HepG2 (cell line): ENCODE measurements at regions not wholly inside any gene's neighbourhood (a gene's known extent, or its start where the extent isn't known, plus 50 kb on each side); places are given as distances from the start of the nearest gene placed in this dataset.

Experiments
- ATAC-seq: fragments of 200-7000 bp; cut with Tn5 transposase; 3 replicates; pipeline ENCODE4 v1.9.1; 2020; ENCODE audit warnings: mild to moderate bottlenecking, moderate library complexity
- BruUV-seq: library from RNA; stranded (reverse); fragments of 400-500 nt; replicated peaks from 2 replicates; lab custom pipeline; 2021; lab: Mats Ljungman, UMichigan
- CTCF ChIA-PET: fragments of 300-600 bp; formaldehyde crosslinking; extraction: SDS; loops from one replicate; lab custom pipeline; 2021; ENCODE audit warnings: low total read pairs, inconsistent platforms, low intra/inter-chr PET ratio; lab: Yijun Ruan, JAX
- POLR2A ChIA-PET: fragments of 350-600 bp; sonication (Branson Sonifier 250); formaldehyde crosslinking; loops from one replicate; lab custom pipeline; 2020; ENCODE audit warnings: antibody characterized with exemption, inconsistent platforms; lab: Yijun Ruan, JAX
- DNase-seq: peaks from one replicate; pipeline ENCODE4 v3.0.0-alpha.2; 2015; ENCODE audit warnings: low spot score
- FAIRE-seq: peaks from 3 replicates; lab custom pipeline; 2011; peaks lifted over from hg19 to GRCh38; lab: Jason Lieb, UNC
- H2AFZ ChIP-seq: one replicate; pipeline ENCODE4 v1.6.1; 2011; ENCODE audit warnings: low read length, inconsistent platforms
- H3K27ac ChIP-seq: fragments of 300-600 bp; 3 replicates; pipeline ENCODE4 v1.8.0; 2011; ENCODE audit warnings: mixed run types, mild to moderate bottlenecking, mixed read lengths, low read length, inconsistent platforms; ENCODE audit not compliant: insufficient read depth; ENCODE audit errors: extremely low read length
- H3K27me3 ChIP-seq, 2 experiments: fragments of 200-600 bp in 1 of 2; 2 replicates in 1 of 2; 3 replicates in 1 of 2; pipeline versions ENCODE4 v1.6.0 to v1.8.0; 2011; ENCODE audit warnings: low read length in 2 of 2, mild to moderate bottlenecking in 2 of 2, moderate library complexity in 2 of 2, inconsistent platforms in 1 of 2; ENCODE audit not compliant: insufficient read depth in 2 of 2, control insufficient read depth in 1 of 2
- H3K36me3 ChIP-seq, 2 experiments: fragments of 200-600 bp in 1 of 2; replicated peaks in 1 of 2; 2 replicates in 1 of 2; 3 replicates in 1 of 2; pipeline versions ENCODE4 v1.5.1 to v1.8.0; 2011; ENCODE audit warnings: low read length in 2 of 2, inconsistent platforms in 1 of 2; ENCODE audit not compliant: insufficient read depth in 2 of 2, control insufficient read depth in 1 of 2
- H3K4me1 ChIP-seq: 2 replicates; pipeline ENCODE4 v1.5.1; 2012; ENCODE audit warnings: low read length, inconsistent platforms; ENCODE audit not compliant: insufficient read depth
- H3K4me2 ChIP-seq: 2 replicates; pipeline ENCODE4 v1.6.0; 2011; ENCODE audit warnings: low read depth, low read length, inconsistent platforms
- H3K4me3 ChIP-seq, 3 experiments: fragments of 200-600 bp in 1 of 3; sonication (generic), shearing (Covaris generic) in 1 of 3; replicated peaks in 1 of 3; 2 replicates each; pipeline ENCODE4 v1.5.1; 2011 to 2016; ENCODE audit warnings: low read length in 3 of 3, inconsistent platforms in 2 of 3, low read depth in 2 of 3, mild to moderate bottlenecking in 2 of 3, control low read depth in 1 of 3, mixed read lengths in 1 of 3; ENCODE audit not compliant: insufficient read depth in 1 of 3
- H3K79me2 ChIP-seq: one replicate; pipeline ENCODE4 v1.6.1; 2011; ENCODE audit warnings: low read length, inconsistent platforms; ENCODE audit not compliant: insufficient read depth
- H3K9ac ChIP-seq: 2 replicates; pipeline ENCODE4 v1.6.0; 2011; ENCODE audit warnings: mild to moderate bottlenecking, low read depth, low read length, inconsistent platforms; ENCODE audit not compliant: insufficient read depth
- H3K9me3 ChIP-seq: 2 replicates; pipeline ENCODE4 v1.5.1; 2012; ENCODE audit warnings: mild to moderate bottlenecking, low read length
- H4K20me1 ChIP-seq: 2 replicates; pipeline ENCODE4 v1.6.0; 2011; ENCODE audit warnings: inconsistent platforms, mild to moderate bottlenecking, low read length, moderate library complexity; ENCODE audit not compliant: insufficient read depth
- ARNTL ChIP-seq: sonication (generic); formaldehyde crosslinking; IDR thresholded peaks from 2 replicates; pipeline ENCODE4 v1.4.0; 2020; ENCODE audit warnings: mild to moderate bottlenecking, missing genetic modification reagents
- ETS1 ChIP-seq: sonication (generic); formaldehyde crosslinking; IDR thresholded peaks from 2 replicates; pipeline ENCODE4 v1.4.0; 2020; ENCODE audit warnings: missing genetic modification reagents
- HINFP ChIP-seq: sonication (generic); formaldehyde crosslinking; IDR thresholded peaks from 2 replicates; pipeline ENCODE4 v1.4.0; 2020; ENCODE audit warnings: low read depth, mild to moderate bottlenecking, missing genetic modification reagents
- MAFG ChIP-seq: sonication (generic); formaldehyde crosslinking; IDR thresholded peaks from 2 replicates; pipeline ENCODE4 v1.5.1; 2020; ENCODE audit warnings: mild to moderate bottlenecking, missing genetic modification reagents
- PHB2 ChIP-seq: fragments of 450-650 bp; IDR thresholded peaks from 2 replicates; pipeline ENCODE4 v1.6.1; 2018; ENCODE audit not compliant: partially characterized antibody
- RNF219 ChIP-seq: sonication (generic); formaldehyde crosslinking; IDR thresholded peaks from 2 replicates; pipeline ENCODE4 v1.5.0; 2020; ENCODE audit warnings: mild to moderate bottlenecking, missing genetic modification reagents
- RXRA ChIP-seq: sonication (generic); formaldehyde crosslinking; IDR thresholded peaks from 2 replicates; pipeline ENCODE4 v1.5.1; 2020; ENCODE audit warnings: missing genetic modification reagents
- SIX4 ChIP-seq: sonication (generic); formaldehyde crosslinking; IDR thresholded peaks from 2 replicates; pipeline ENCODE4 v1.4.0; 2020; ENCODE audit warnings: missing genetic modification reagents
- SMARCC2 ChIP-seq: fragments of 450-650 bp; IDR thresholded peaks from 2 replicates; pipeline ENCODE4 v1.6.1; 2017; ENCODE audit warnings: antibody characterized with exemption, mild to moderate bottlenecking
- SP1 ChIP-seq, 2 experiments: fragments of 450-650 bp in 1 of 2; sonication (generic) in 1 of 2; formaldehyde crosslinking in 1 of 2; IDR thresholded peaks; 2 replicates each; pipeline versions ENCODE4 v1.4.0 to v1.6.1; 2016 to 2020; ENCODE audit warnings: missing genetic modification reagents in 1 of 2
- ZFP36L1 ChIP-seq: sonication (generic); formaldehyde crosslinking; IDR thresholded peaks from 2 replicates; pipeline ENCODE4 v1.8.0; 2022; ENCODE audit warnings: mild to moderate bottlenecking, missing genetic modification reagents, moderate library complexity
- ZNF232 ChIP-seq: sonication (generic); formaldehyde crosslinking; IDR thresholded peaks from 2 replicates; pipeline ENCODE4 v1.4.0; 2020; ENCODE audit warnings: missing genetic modification reagents, borderline replicate concordance
- ZNF367 ChIP-seq: sonication (generic); formaldehyde crosslinking; IDR thresholded peaks from 2 replicates; pipeline ENCODE4 v1.4.0; 2020; ENCODE audit warnings: missing genetic modification reagents, borderline replicate concordance
- ZNF484 ChIP-seq: sonication (generic); formaldehyde crosslinking; IDR thresholded peaks from 2 replicates; pipeline ENCODE4 v1.5.1; 2020; ENCODE audit warnings: mild to moderate bottlenecking, low read depth, missing genetic modification reagents, borderline replicate concordance
- ZNF513 ChIP-seq: sonication (generic); formaldehyde crosslinking; conservative IDR thresholded peaks from 2 replicates; pipeline ENCODE4 v1.5.0; 2020; ENCODE audit warnings: missing genetic modification reagents
- ZNF672 ChIP-seq: sonication (generic); formaldehyde crosslinking; IDR thresholded peaks from 2 replicates; pipeline ENCODE4 v1.8.1; 2022; ENCODE audit warnings: missing genetic modification reagents
- WGBS: methylation state at CpG from one replicate; pipeline ENCODE4 v1.1.6; 2017; ENCODE audit warnings: low lambda C conversion rate; 5-methylcytosine and 5-hydroxymethylcytosine counted together
- in situ Hi-C: cut with HindIII; loops from 2 replicates; pipeline ENCODE4 v1.10.0; 2017; ENCODE audit warnings: low pct_unique_long_range_greater_than_20kb; ENCODE audit not compliant: extremely low pct_ligation_motif_present
- intact Hi-C: fragments of 100-400 bp; cut with micrococcal nuclease; formaldehyde crosslinking; loops from one replicate; pipeline ENCODE4 v1.10.0; 2022; ENCODE audit not compliant: unreplicated experiment

GRCh38 chr19:27738569-27739193 is 1474.3 kb downstream of the UQCRFS1 start:
- BruUV-seq, result no TSS peak
- Histone ChIP-seq H3K4me2 (no peak overlapping the region), H3K9me3 (no peaks in the 10 kb centered on the region; the same call in none of the 2 replicates), H3K4me3 (no peak overlapping the region), H3K4me1 (no peaks in the 10 kb centered on the region), H2AFZ (no peak overlapping the region), H4K20me1 (no peaks in the 10 kb centered on the region), H3K27me3 (no peaks in the 10 kb centered on the region), H3K36me3 (no peaks in the 10 kb centered on the region), H3K9ac (no peak overlapping the region), H3K27ac (no peak overlapping the region), H3K79me2 (no peaks in the 10 kb centered on the region)
- ATAC-seq, result no peak
- TF ChIP-seq RXRA (CRISPR knock-in tag) (no peak), RNF219 (no peak), MAFG (CRISPR knock-in tag) (no peak), ZNF232 (no peak), ETS1 (CRISPR knock-in tag) (no peak), ARNTL (CRISPR knock-in tag) (no peak), ZNF672 (CRISPR knock-in tag) (no peak), ZNF367 (CRISPR knock-in tag) (no peak), SMARCC2 (no peak), HINFP (CRISPR knock-in tag) (no peak), PHB2 (no peak), SIX4 (CRISPR knock-in tag) (no peak), ZFP36L1 (CRISPR knock-in tag) (no peak), ZNF513 (CRISPR knock-in tag) (no peak), ZNF484 (CRISPR knock-in tag) (no peak), SP1 (IDR thresholded peaks at IDR 0.05) (no peak), SP1 (CRISPR knock-in tag; IDR thresholded peaks at IDR 0.05) (no peak)
- in situ Hi-C loops (no loop called here), intact Hi-C loops (no loop called here)
- ChIA-PET POLR2A (no interaction called here), CTCF (no interaction called here)
- no peak for DNase-seq
- FAIRE-seq, result no peak
- 51% methylated on average over 4 of the region's 7 CpGs for WGBS
